ENCODE measurements at regions not wholly inside any gene's neighbourhood (a gene's known extent, or its start where the extent isn't known, plus 50 kb on each side); places are given as distances from the start of the nearest gene placed in this dataset.

DNA sequence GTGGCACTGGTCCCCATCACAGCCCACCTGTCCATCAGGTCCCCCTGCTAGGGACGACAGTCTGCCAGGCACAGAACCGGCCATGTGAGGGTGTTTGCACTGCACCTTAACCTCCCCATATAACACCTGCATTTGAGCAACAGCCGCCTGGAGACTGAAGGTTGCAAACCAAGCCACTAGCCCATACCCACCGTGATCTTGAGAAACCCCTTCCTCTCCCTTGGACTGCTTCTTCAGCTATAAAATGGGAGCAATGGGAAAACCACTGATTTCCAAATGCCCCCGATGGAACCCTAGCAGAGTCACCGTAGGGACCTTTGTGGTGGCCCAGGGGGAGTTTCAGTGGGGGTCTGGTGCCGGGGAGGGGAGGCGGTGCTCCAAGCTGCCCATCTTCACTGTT, 120.1 kb downstream of the NPTX2 start:
- no peak for DNase-seq (ENCODE audit: low read depth)
- H3K4me3 ChIP-seq (ENCODE audit: low read depth, low read length), result no peak overlapping the region
- TF ChIP-seq, protein P1, sequence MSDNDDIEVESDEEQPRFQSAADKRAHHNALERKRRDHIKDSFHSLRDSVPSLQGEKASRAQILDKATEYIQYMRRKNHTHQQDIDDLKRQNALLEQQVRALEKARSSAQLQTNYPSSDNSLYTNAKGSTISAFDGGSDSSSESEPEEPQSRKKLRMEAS (IDR thresholded peaks at IDR 0.05; ENCODE audit: low read depth, low read length), result no peak
- TF ChIP-seq POLR2A (IDR thresholded peaks at IDR 0.05; ENCODE audit: extremely low read depth, insufficient read length), result no peak
- TF ChIP-seq, protein P2, sequence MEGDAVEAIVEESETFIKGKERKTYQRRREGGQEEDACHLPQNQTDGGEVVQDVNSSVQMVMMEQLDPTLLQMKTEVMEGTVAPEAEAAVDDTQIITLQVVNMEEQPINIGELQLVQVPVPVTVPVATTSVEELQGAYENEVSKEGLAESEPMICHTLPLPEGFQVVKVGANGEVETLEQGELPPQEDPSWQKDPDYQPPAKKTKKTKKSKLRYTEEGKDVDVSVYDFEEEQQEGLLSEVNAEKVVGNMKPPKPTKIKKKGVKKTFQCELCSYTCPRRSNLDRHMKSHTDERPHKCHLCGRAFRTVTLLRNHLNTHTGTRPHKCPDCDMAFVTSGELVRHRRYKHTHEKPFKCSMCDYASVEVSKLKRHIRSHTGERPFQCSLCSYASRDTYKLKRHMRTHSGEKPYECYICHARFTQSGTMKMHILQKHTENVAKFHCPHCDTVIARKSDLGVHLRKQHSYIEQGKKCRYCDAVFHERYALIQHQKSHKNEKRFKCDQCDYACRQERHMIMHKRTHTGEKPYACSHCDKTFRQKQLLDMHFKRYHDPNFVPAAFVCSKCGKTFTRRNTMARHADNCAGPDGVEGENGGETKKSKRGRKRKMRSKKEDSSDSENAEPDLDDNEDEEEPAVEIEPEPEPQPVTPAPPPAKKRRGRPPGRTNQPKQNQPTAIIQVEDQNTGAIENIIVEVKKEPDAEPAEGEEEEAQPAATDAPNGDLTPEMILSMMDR (IDR thresholded peaks at IDR 0.05; ENCODE audit: low read depth, low read length), result no peak
- TF ChIP-seq MYC (IDR thresholded peaks at IDR 0.05; ENCODE audit: low read depth, low read length), result no peak

DNA sequence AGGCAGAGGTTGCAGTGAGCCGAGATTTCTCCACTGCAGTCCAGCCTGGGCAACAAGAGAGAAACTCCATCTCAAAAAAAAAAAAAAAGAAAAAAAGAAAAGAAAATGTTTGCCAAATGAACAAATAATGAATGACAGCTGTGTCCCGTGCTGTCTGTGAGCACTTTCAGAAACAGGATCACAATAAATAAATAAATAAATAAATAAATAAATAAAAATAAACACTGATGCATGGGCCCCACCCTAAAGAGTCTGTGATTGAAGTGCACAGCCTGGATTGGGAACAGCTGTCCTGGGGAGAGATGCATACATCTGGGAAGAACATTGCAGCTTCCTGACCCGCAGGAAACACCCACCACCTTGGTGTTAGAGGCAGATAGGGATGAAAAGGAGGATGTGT, 123.6 kb downstream of the NPTX2 start:
- H3K4me3 ChIP-seq (ENCODE audit: low read depth, low read length), result no peak overlapping the region
- TF ChIP-seq, protein P2 (IDR thresholded peaks at IDR 0.05; ENCODE audit: low read depth, low read length), result no peak
- no peak for TF ChIP-seq MYC (IDR thresholded peaks at IDR 0.05; ENCODE audit: low read depth, low read length)
- TF ChIP-seq, protein P1 (IDR thresholded peaks at IDR 0.05; ENCODE audit: low read depth, low read length), result no peak
- no peak for TF ChIP-seq POLR2A (IDR thresholded peaks at IDR 0.05; ENCODE audit: extremely low read depth, insufficient read length)
- DNase-seq (ENCODE audit: low read depth), result no peak

DNA sequence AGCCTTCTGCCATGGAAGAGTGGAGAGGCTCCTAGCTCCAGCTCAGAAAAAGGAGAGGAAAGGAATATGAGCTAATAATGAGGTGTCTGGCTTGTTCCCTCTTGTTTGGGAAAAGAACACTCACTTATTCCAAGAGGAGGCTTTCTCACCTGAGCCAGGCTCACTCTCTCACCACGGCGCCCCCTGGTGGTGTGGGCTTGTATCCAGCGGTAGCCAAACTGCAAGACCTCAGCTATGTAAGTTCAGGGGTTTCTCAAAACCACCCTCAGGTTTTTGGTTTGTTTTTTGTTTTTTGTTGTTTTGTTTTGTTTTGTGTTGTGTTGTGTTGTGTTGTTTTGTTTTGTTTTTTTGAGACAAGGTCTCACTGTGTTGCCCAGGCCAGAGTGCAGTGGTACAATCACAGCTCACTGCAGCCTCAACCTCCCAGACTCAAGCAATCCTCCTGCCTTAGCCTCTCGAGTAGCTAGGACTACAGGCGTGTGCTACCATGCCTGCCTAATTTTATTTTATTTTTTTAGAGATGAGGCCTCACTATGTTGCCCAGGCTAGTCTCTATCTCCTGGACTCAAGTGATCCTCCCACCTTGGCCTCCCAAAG, 124.0 kb downstream of the TMEM130 start:
- TF ChIP-seq, protein P1 (IDR thresholded peaks at IDR 0.05; ENCODE audit: low read depth, low read length), result no peak
- TF ChIP-seq, protein P2 (IDR thresholded peaks at IDR 0.05; ENCODE audit: low read depth, low read length), result peak; percentile 98
- DNase-seq (ENCODE audit: low read depth), result peak; percentile 71
- H3K4me3 ChIP-seq (ENCODE audit: low read depth, low read length), result no peak overlapping the region

DNA sequence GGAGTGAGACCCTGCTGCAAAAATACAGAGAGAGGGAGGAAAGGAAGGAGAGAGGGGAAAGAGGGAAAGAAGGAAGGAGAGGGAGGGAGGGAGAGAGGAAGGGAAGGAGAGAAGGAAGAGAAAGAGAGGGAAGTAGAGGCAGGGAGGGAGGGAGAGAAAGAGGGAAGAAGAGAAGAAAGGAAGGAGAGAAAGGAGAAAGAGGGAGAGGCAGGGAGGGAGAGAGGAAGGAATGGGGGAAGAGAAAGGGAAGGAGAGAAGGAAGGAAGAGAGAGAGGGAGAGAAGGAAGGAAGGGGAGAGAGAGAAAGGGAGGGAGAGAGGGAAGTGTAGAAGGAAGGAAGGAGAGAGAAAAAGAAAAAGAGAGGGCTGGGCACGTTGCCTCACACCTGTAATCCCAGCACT, 121.7 kb downstream of the TMEM130 start:
- no peak overlapping the region for H3K4me3 ChIP-seq (ENCODE audit: low read depth, low read length)
- DNase-seq (ENCODE audit: low read depth), result no peak
- TF ChIP-seq, protein P2 (IDR thresholded peaks at IDR 0.05; ENCODE audit: low read depth, low read length), result no peak
- TF ChIP-seq MYC (IDR thresholded peaks at IDR 0.05; ENCODE audit: low read depth, low read length) (no peak), POLR2A (IDR thresholded peaks at IDR 0.05; ENCODE audit: extremely low read depth, insufficient read length) (no peak)
- TF ChIP-seq, protein P1 (IDR thresholded peaks at IDR 0.05; ENCODE audit: low read depth, low read length), result no peak

DNA sequence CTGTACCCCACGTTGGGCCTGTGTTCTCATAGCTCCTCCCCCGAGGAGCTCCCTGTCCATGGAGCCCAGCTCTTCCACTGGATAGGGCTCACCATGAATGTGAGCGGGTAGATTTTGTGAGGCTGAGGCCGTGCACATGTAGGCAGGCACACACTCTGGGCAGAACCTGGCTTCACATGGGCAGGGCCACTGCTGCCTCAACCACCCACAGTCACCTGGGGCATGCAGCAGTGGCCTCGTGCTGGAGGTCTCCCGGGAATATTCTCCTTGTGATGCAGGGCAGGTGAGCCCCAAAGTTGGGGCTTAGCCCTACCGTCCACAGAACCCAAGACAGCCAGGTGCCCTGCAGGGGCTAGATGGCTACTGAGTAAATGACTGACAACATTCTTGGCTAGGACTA, 116.6 kb downstream of the TMEM130 start:
- no peak for DNase-seq (ENCODE audit: low read depth)
- H3K4me3 ChIP-seq (ENCODE audit: low read depth, low read length), result no peak overlapping the region
- TF ChIP-seq, protein P2 (IDR thresholded peaks at IDR 0.05; ENCODE audit: low read depth, low read length), result no peak
- TF ChIP-seq, protein P1 (IDR thresholded peaks at IDR 0.05; ENCODE audit: low read depth, low read length), result no peak
- no peak for TF ChIP-seq MYC (IDR thresholded peaks at IDR 0.05; ENCODE audit: low read depth, low read length)
- TF ChIP-seq POLR2A (IDR thresholded peaks at IDR 0.05; ENCODE audit: extremely low read depth, insufficient read length), result no peak

Data from NB4 (cell line).